Activated CD4-positive, alpha-beta T cell treated with anti-CD3 and anti-CD28 coated beads, Interleukin-2, Interleukin-6, amounts not matched to agents 100 ng/mL and 50 ng/mL, durations not matched to agents 16 hours and 8 hours (primary cell): ENCODE measurements at regions not wholly inside any gene's neighbourhood (a gene's known extent, or its start where the extent isn't known, plus 50 kb on each side); places are given as distances from the start of the nearest gene placed in this dataset.
"Not testable (repeated sequence)": the region's sequence is repeated elsewhere in the genome, so short reads cannot be mapped to it uniquely, and the experiment has no call there.

Experiments
- DNase-seq: peaks from one replicate; pipeline ENCODE4 v3.0.0-alpha.2; 2020

DNA sequence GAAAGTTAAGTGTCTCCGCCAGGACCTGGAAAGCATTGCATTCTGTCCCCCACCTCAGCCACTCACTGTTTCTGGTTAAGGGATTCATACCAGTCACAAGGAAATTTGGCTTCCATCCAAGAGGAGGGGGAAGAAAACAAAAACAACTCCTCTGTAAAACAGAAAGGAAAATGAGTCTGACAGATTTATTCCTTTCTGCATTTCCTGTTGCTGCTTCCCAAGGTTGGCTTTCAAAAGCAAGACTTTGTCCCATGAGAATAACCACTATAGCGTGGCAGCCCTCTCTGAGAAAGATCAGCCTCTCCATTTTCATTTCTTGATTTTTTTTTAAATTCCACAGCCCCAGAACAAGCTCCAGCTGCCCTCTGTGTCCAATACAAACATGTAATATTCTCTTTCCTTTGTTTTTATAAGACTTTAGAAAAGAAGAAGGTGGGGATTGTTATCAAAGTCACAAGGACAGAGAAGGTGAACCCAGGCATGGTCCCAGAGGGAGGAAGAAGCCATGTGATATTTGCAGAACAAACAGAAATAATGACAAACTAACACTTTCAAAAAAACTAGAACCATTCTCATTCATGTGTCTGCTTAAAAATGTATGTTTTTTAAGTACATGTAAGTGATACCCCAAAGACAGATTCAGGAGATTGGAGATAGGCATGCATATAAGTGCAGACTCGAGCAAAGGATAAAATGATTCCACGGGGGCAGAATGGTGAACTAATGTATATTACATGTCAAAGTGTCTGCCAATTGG is 90.7 kb upstream of the DCLK2 start:
- DNase-seq, result no peak

DNA sequence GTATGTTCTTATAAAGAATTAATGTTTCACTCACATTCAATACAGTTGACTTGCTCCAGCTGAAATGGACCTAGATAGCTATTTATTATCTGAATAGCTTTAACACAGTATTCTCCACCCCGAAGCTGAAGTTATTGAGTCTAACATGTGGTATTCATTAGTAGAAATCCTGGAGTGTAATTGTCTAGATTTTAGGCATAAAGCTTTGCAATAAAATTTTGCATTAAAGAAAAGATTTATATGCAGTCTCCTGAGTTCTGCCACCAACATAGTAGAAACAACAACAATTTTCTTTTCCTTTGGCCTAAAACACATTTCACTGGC is 90.2 kb upstream of the DCLK2 start:
- DNase-seq, result no peak

DNA sequence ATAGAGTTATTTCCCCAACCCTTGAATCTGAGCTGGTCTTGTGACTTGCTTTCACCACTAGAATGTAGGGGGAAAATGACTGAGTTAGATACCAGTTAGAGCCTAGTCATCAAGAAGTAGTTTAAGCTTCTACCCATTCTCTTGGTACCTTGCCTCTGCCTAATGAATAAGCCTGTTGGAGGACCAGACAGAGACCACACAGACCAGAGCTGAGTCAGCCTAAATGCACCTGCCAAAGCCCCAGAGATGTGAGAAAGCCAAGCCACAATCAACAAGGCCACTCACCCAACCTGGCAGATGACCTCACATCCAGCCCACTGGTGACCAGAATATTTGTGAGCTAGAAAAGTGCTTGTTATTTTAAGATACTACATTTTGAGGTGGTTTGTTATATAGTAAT is 85.2 kb upstream of the DCLK2 start:
- peak; percentile 17 for DNase-seq

DNA sequence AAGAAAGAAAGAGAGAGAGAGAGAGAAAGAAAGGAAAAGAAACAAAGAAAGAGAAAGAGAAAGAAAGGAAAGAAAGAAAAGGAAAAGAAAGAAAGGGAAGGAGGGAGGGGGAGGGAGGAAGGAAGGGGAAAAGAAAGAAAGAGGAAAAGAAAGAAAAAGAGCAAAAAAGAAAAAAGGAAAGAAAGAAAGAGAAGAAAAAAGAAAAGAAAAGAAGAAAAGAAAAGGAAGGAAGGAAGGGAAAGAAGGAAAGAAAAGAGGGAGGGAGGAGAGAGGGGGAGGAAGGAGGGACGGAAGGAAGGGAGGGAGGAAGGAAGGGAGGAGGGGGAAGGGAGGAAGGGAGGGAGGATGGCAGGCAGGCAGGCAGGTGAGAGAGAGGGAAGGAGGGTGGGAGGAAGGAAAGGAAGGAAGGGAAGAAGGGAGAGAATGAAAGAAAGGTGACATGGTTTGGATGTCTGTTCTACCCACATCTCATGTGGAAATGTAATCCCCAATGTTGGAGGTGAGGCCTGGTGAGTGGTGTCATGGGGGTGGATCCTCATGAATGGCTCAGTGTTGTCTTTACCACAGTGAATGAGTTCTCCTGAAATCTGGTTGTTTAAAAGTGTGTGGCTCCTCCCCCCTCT is 83.0 kb upstream of the DCLK2 start:
- no peak for DNase-seq

DNA sequence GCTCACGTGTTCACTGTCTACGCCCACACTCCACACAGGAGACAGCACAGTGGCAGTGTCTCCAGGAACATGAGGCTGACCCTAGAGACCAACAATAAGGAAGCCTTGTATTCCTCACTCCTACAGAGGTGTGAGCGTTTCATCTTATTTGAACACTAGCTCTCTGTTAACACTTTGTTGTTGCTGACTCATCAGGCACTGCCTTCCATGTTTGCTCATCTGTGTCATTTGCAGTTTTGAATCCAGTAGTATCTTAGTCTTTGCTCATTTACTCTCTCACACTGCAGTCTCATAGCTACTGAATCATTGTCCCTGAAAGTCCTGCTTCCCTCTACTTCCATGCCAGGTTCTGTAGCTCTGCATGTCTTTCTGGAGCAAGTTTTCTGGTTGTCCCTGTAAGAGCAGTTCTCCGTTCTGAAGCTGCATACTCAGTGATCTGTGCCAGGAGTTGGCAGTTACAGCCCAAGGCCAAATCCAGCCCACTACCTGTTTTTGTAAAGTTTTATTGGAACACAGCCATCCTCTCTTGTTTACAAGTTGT is 80.3 kb upstream of the DCLK2 start:
- peak; percentile 43 for DNase-seq

DNA sequence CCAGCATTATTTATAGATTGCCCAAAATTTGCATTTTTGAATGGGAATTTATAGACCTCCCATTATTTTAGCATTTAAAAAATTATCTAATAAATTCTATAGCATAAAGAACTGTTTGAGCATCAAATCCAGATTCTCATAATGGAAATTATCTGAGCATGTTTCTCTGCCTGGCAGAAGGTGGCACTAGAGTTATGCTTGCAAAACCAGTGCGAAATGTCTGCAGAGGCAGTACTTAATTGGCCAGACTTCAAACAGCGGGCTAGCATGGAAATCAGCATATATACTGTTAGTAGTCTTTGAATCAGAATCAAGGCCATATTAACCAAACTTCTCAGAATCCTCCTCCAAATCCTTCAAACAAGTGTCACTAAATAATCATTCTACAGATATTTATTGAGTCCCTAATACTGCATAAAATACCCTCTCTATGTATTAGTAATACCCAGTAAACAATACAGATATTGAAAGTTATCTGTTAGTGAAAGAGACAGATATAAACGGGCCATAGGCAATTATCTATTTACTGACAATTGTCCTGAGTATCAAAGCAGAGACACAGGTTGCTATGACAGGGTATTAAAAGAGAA is 78.7 kb upstream of the DCLK2 start:
- peak; percentile 38 for DNase-seq

DNA sequence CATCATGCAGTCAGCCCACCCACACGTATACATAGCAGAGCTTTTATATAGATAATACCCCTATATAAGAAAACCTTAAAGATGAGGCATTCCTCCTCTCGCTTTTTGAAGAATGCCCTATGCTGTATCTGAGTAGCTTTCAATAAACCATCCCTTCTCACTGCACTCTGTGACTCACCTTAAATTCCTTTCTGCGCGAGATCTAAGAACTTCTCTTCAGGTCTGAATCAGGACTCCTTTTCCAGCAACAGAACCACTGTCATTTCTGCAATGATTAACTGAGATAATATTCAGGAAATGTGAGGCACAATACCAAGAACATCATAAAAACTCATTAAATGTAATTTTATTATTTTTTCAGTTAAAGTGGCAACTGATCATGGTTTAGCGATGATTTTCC is 76.4 kb upstream of the DCLK2 start:
- DNase-seq, result no peak

DNA sequence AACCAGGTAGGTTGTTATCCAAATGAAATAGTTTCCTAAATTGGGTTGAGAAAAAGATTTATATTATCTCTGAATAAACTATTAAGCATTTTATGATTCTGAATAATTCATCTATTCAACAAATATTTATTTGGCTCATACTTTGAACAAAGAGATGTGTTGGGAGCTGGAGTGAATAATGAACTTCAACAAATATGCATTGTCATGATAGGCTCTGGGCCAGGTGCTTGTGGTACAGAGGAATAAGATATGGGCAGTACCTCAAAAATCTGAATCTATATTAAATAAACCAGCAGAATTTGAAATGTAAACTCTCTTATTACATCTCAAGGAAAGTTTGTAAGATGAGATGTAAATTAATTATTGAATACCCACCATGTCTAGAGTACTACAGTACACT is 75.7 kb upstream of the DCLK2 start:
- no peak for DNase-seq

DNA sequence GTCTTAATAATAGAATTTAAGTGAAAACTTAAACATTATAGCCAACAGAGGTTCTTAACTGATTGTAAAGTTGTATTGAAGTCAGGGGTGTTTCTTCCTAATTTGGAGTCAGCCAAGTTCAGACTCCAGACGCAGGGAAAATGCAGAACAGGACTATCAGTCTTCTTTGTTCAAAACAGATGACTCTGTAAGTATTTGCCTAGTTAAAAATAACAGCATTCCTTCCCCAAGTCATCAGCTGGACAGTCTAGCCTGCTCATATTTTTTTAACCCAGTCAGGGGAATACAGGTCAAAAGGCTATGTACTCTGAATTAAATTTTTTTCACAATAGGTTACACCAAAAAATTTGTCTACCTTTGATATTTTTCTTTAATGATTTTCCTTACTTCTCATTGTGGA is 73.8 kb upstream of the DCLK2 start:
- no peak for DNase-seq

DNA sequence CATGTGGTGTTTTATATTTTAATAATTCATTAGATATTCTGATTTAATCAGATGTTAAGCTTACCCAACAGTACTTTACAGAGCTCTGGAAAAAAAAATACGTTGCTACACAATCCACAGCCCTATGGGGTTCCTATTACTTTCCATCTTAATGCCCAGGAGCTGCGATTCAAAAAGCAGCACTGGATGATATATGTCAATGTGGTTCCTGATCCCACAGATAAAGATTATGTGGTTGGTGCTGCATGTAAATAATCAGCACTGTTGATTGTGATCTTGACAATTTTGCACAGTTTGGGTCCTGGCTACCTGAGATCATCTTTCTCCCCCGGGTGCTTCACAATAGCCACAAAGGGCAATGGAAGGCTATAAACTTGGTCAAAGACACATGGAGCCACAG is 72.7 kb upstream of the DCLK2 start:
- no peak for DNase-seq

DNA sequence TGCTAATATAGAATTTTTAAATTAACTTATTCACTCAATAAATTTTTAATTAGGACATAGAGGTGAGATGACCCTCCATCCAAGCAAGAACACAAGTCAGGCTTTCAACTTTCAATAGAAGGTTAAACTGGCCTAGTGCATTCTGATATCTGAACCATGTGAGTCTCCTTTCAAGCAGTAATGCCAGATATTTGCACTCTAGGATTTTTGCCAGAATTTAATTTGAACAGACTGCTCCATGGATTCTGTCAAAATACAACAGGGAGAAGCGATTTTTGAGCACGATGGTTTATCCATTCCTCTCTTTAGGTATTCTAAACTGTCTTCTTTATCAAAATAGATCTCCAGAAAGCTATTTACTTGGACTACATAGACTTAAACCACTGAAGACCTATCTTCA is 72.0 kb upstream of the DCLK2 start:
- no peak for DNase-seq

DNA sequence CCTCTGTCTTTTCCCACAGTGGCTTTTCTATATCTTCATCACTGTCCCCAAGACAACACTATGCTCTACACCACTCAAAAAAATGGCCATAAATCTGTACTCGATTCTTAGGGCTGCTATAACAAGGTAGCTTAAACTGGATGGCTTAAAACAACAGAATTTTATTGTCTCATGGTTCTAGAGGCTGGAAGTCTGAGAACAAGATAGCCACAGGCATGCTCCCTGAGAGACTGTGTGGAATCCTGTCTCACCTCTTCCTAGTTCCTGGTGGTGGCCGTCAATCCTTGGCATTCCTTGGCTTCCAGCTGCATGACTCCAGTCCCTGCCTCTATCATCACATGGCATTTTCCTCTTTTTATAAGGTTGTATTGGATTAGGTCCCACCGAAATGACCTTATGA is 70.7 kb upstream of the DCLK2 start:
- DNase-seq, result no peak

DNA sequence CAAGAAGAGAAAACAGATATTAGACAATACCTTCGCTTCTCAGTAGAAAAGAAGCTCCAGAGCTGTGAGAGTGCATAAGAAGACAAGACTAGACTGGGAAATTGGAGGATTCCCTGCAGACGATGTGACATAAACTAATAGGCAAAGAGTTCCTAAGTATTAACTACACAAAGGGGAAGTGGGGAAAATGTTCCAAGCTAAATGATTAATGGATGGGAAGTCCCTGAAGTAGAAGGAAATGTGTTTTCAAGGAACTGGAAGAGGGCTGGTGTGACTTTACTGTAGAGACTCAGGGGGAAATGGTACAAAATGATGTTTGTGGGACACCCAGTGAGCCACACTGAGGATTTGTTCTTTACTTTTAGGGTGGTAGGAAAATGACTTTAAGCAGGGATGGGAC is 69.7 kb upstream of the DCLK2 start:
- no peak for DNase-seq

DNA sequence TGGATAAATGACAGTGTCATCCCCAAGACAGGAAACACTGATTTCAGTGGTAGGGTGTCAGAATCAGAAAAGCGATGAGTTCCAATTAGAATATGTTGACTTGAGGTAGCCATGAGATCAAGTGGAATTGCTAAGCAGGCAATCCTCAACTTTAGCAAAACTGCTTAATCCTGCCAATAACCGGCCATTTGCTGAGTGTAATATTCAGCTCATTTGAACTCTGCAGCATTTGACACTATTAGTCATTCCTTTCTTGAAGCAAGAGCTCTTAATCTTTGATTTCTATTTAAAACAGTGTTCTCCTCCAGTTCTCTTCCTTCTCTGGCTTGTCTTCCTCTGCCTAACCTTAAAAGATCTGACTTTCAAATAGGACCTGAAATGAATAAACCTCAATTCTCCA is 68.7 kb upstream of the DCLK2 start:
- no peak for DNase-seq

DNA sequence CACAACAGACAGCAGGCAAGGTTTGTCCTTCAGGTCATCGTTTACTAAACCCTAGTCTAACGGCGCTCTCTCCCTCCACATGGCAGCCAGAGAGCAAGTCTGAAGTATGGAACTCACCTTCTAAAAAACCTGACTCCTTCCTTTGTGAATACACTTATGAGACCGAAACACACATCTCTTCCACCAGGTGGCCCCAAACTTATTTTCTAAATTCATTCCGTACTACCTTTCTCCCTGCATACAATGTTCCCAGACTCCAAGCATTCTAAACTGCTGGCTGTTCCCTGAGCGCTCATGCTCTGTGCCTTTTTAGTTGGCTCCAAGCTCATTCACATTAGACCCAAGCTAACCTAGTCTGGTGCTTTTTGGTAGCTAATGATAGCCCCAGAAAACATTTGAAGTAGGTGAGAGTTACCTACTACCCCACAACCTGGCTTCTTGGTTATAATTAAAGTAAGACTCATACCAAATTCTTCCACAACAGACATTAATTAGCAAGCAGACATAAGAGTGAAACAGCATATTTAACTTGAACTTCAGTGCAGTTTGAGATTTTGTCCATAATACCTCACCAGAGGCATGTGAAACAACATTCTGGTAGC is 67.6 kb upstream of the DCLK2 start:
- peak; percentile 12 for DNase-seq

DNA sequence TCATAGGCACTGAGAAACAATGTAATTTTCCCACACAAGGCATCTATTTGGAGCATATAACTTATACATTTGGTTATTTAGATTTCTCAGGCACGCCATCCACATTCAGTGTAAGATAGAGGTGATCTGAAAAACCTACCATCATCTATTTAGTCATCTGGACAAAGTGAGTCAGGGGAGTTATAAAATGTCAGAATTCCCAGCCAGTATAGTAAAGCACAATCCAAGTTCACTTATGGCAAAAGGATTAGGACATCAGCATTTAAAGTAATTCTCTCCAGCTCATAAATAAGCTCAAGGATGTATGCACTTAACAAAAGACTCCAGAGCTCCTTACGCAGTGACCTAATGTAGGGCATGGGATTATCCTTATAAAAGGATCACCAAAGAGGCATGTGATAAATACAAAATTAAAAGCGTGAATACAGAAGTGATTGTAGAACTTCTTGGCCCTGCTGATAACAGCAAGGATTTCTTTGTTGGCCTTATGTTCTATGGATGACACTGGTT is 65.3 kb upstream of the DCLK2 start:
- no peak for DNase-seq

DNA sequence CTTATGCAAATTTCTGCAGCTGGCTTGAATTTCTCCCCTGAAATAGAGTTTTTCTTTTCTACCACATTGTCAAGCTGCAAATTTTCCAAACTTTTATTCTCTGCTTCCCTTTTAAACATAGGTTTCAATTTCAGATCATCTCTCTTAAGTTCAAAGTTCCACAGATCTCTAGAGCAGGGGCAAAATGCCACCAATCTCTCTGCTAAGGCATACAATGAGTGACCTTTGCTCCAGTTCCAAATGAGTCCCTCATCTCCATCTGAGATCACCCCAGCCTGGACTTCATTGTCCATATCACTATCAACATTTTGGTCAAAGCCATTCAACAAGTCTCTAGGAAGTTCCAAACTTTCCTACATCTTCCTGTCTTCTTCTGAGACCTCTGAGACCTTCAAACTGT is 62.3 kb upstream of the DCLK2 start:
- not testable (repeated sequence) for DNase-seq

DNA sequence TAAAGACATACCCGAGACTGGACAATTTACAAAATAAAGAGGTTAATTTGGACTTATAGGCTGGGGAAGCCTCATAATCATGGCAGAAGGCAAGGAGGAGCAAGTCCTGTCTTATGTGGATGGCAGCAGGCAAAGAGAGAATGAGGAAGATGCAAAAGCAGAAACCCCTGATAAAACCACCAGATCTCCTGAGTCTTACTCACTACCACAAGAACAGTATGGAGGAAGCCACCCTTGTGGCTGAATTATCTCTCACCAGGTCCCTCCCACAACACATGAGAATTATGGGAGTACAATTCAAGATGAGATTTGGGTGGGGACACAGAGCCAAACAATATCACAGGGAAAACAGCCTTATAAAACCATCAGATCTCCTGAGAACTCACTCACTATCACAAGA is 61.6 kb upstream of the DCLK2 start:
- DNase-seq, result not testable (repeated sequence)

DNA sequence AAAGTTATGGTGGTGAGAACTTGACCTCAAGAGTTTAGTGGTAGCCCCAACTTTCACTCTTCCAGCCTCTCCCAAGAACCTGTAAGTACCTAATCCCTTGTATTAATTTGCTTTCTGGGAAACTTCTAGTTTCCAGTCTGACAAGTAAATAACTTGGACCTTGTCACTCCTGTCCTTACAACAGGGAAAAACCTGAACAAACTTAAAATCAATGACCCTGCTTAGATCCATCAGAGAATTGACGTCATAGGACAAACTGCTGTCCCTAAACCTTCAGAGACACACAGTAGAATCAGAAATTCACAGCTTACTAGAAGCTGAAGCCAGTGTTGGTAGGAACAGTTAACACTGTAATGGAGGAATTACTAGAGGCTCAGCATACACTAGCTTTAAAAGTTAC is 60.0 kb upstream of the DCLK2 start:
- no peak for DNase-seq

DNA sequence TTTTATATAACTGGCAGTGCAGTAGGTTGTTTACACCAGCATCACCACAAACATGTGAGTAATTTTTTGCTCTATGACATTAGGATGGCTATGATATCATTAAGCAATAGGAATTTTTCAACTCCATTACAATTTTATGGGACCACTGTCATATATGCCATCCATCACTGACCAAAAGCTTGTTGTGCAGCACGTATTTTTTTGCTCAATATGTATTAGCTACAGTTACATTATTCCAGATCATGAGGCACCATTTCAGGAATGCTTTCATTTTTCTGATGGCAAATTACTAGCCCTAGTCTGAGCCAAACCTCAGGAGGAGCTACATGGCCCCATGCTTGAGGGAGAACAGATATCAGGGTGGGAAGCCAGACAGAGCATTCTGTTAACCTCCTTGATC is 56.8 kb upstream of the DCLK2 start:
- no peak for DNase-seq

DNA sequence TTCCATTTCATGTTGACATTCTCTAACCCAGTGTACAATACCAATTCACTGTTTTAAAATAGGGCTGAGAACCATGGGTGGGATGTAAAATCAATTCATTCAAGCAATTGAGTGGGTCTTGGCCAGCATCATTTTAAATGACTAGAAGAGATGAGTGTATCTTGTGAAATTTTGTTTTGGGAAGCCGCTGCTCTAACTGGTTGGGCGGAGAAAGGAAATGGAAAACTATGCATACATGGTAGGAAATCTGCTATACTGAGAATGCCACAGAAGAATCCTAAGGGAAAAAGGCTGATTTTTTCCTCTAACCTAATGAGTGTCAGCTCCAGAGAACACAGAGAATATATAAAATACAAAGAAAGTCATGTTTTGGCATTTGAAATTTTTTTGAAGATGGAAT is 54.8 kb upstream of the DCLK2 start:
- DNase-seq, result no peak

DNA sequence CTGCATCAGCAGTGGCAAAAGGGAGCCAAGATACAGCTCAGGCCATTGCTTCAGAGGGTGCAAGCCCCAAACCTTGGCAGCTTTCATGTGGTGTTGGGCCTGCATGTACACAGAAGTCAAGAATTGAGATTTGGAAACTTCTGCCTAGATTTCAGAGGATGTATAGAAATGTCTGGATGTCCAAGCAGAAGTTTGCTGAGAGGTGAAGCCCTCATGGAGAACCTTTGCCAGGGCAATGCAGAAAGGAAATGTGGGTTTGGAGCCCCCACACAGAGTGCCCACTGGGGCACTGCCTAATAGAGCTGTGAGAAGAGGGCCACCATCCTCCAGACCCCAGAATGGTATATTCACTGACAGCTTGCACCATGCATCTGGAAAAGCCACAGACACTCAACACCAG is 51.3 kb upstream of the DCLK2 start:
- DNase-seq, result not testable (repeated sequence)
